Fibroblast of peridontal ligament (primary cell): ENCODE measurements at regions not wholly inside any gene's neighbourhood (a gene's known extent, or its start where the extent isn't known, plus 50 kb on each side); places are given as distances from the start of the nearest gene placed in this dataset.
A peak's percentile ranks its signal among the peaks of the same experiment; 100 is the strongest.

Experiments
- DNase-seq: peaks from one replicate; pipeline ENCODE4 v3.0.0-alpha.2; 2010; ENCODE audit errors: extremely low read depth

GRCh38 chr16:79757968-79758367 lies 157.4 kb upstream of the MAF start:
- no peak for DNase-seq

DNA sequence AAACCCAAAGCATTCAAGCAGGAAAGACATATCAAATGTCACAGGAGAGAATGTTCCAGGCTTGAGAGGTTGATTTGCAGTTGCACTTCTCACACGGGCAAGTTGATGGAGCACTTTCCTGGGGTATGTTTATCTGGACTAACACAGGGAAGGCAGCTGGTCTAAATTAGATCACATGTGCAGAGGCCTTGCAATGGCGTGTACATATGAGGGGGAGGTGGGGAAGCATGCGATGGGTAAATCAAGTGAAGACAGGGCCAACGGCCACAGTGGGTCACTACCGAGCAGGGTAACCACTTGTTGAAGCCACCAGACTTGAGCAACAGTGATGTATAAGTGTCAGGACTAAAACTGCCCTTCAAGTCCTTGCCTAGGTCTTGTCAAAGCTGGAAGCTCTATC lies 156.6 kb upstream of the MAF start:
- no peak for DNase-seq

DNA sequence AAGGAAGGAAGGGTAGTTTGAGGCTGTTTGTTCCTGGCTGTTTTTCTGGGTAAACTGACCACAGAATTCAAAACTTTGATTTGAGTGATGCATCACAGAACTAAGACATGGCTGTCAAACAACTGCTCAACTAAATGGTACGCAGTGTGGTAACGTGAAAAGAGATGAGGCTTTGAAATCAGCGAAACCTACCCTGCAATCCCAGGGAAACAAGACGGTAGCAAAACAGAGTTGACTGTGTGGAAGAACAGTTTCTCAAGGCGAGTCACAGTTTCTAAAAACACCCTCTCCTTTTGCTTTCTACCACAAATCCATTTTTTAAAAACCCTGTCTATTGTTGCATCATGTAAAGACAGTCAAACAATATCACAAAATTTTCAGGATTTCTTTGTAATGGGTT lies 156.0 kb upstream of the MAF start:
- DNase-seq: no peak

- DNase-seq: no peak
Observed at GRCh38 chr16:79754501-79754900, 154.0 kb upstream of the MAF start.

GRCh38 chr16:79754081-79754480 lies 153.5 kb upstream of the MAF start:
- DNase-seq: no peak

DNA sequence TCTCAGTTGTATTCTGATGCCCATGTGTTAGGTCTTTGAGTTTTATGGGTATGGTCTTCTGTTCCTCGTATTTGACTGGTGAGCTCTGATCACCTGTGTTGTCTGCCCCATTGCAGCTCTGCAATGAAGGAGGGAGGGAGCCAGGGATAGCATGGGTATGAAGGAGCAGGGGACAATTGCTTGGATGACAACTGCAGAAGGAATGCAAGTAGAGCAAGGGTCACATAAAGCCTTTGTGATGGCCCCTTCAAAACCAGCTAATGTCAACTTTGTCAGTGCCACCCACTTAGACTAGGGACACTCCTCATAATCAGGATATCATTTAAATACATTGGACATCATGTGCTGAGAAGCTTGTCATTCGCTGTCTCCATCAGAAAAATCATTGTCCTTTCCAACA lies 152.7 kb upstream of the MAF start:
- DNase-seq: no peak

GRCh38 chr16:79752396-79752795 lies 151.9 kb upstream of the MAF start:
- DNase-seq: peak; percentile 35

- DNase-seq: peak; percentile 69
Observed at GRCh38 chr16:79751471-79752184, 151.1 kb upstream of the MAF start.

- no peak for DNase-seq
Observed at GRCh38 chr16:79750311-79750710, 149.8 kb upstream of the MAF start.

DNA sequence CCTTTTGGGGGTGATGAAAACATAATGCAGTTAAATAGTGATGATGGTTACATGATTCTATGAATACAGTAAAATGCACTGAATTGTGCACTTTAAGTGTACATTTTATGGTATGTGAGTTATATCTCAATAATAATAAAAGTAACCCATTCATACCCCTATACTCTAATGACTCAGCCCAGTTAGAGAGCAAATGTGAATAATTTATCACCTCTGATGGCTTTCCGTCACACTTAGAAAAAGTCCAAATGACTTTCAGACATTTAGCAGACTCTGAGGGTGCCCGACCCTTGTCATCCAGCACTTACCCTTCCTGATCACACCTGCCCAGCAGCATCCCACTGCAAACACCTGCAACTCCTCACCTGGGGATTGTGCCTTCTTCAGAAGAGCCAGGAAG lies 148.1 kb upstream of the MAF start:
- DNase-seq: no peak

- DNase-seq: no peak
Observed at GRCh38 chr16:79747688-79748087, 147.2 kb upstream of the MAF start.

DNA sequence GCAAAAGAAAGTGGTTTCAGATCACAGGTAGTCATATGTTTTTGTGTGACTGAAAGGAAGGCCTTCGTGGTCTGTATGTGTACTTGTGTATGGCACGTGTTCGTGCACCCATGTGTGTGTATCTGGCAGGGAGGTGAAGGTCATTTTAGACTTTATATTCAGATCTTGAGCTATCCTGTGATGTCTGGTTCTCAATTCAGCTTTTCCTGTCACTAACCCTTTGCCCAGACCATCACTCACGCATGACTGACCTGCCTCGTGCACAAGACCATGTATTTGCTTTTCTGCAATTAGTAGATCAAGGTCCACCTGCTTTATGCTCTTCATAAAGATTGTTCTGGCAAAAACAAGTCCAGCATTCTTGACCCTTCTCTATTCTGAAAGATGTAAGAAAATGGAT lies 139.7 kb upstream of the MAF start:
- DNase-seq: no peak

DNA sequence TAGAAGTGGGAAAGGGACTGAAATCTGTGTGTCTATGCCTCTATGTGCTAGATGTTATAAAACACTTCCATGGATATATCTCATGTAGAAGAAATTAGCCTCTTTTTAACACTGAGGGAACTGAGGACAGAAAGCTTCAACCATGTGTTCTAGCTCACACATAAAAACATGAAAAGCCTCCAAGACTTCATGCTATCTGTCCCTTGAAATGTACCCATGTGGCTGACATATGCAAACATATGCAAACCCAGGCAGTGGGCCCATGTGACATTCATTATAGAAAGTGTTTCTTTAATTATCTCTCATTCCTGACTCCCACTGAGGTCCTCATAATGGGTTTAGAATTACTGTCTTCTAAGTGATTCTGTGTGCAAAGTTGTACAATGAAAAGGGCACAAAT lies 134.7 kb upstream of the MAF start:
- DNase-seq: no peak

- no peak for DNase-seq
Observed at GRCh38 chr16:79734721-79735120, 134.2 kb upstream of the MAF start.

GRCh38 chr16:79728923-79729240 lies 128.3 kb upstream of the MAF start:
- no peak for DNase-seq

DNA sequence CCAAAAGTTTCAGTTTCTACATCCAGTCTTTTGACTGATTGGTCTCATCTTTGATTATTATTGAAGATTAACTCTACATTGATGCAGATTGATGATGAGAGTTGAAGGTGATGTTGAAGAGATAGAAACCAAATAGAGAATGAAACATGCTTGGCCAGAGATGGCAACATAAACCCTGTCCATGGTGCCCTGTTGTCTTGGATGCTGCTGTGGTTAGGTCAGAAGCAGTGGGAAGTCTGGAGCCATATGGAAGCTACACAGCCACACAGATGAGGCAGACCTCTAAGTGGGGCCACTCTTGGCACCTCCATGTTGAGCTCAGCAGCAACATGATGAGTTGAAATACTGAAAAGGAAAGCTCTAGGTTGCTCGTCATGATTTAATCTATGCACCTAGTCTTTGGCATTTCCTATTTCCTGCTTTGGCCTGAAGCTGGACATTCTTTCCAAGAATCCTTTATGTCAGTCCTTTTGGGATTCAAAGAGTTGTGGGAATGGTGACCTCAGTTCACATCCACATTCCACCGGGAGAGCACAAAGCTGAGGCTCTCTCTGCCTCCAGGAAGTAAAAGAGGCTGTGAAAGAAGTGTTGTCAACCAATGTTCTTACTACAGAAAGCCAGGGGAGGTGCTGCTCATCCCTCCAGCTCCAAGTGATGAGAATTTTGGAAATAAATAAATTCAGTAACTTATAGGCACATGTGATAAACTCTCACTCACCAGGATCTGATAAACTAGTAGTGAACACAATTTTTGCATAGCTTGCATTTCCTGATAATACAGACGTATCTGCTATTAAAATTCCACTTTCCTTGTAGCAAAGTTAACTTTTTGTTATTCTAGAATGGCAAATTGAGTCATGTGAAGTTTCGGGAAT lies 127.7 kb upstream of the MAF start:
- no peak for DNase-seq

DNA sequence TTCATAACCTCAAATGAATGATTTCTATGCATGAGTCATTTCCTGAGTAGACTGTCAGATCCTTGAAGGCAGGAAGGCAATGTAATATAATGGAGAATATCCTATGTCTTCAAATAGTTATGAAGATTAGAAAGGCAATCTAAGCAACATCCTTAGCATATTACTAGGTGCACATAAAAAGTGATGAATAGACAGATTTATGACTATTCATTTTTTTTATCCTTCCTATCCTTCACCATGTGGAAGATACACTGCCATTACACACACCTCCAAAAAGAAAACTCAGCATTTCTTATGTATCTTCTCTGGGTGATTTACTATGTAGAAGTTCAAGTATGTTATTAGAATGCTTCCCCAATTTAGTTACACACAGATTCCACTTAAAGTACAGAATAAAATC lies 126.4 kb upstream of the MAF start:
- no peak for DNase-seq

DNA sequence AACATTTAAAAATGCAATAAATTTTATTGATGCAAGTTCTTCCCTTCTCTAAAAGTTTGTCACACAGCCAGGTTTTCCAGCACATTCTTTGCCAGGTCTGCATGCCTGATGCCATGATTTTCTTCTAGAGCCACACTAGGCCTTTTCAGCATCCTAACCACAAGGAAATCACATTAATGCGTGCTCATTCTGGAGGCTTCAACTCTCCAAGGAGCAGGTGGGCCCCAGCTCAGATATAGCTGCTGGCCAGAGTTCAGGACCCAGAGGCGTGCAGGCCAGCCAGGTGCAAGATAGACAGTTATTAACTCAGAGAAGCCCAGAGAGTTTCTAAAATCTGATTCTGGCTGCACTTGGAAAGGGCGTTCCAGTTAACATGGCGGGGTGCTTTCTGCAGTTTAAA lies 124.5 kb upstream of the MAF start:
- DNase-seq: no peak

DNA sequence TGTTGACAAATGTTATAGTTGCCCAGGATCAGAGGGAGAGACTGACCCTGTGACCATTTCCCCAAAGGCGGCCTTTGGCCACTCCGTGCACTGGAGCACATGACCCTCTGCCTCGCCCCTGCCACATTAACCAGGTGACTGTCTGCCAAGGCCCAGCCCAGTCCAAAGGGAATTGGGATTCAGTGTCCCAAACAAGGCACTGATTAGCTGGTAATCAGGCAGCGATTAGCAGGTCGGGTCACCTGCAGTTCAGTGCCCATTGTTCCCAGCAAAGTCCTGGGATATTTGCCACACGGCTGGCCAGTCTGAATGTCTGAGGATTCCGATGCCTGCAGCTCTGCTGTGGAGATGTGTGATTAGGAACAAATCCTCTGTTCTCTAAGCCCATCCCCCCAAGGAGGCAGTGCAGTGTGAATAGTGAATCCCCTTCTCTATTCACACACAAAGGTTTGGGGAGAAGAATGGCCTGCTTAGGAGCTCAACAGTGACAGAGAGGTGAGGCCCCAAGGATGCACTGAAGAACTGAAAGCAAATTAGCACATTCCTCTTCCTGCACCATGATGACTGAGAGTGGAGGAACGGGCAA lies 123.1 kb upstream of the MAF start:
- no peak for DNase-seq

DNA sequence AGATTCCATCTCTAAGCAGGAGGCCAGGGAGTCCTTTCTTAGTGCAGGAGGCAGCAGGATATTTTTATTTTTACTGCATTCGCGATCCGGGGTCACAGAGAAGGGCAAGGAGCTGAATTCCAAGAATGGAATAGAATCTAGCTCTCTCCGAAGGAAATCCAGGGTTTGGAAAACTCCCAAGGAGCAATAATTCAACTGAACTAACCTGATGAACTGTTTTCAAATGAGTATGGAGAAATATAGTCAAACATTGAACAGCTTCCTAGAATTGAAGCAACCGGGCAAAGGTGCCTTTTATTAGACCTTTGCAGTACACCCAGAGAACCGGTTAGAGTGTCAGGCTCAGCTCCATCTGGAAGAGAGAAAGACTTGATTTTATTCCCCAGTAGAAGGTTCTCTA lies 120.7 kb upstream of the MAF start:
- DNase-seq: no peak

- DNase-seq: peak; percentile 15
Observed at GRCh38 chr16:79717333-79718137, 117.0 kb upstream of the MAF start.

GRCh38 chr16:79716645-79717332 lies 116.3 kb upstream of the MAF start:
- no peak for DNase-seq
